GM19023 (cell line): ENCODE measurements at regions not wholly inside any gene's neighbourhood (a gene's known extent, or its start where the extent isn't known, plus 50 kb on each side); places are given as distances from the start of the nearest gene placed in this dataset.

Source experiments
- ATAC-seq: cut with Tn5 transposase; IDR thresholded peaks from one replicate; pipeline ENCODE4 v1.9.1; 2021; ENCODE audit warnings: mild to moderate bottlenecking, moderate library complexity; ENCODE audit not compliant: unreplicated experiment

DNA sequence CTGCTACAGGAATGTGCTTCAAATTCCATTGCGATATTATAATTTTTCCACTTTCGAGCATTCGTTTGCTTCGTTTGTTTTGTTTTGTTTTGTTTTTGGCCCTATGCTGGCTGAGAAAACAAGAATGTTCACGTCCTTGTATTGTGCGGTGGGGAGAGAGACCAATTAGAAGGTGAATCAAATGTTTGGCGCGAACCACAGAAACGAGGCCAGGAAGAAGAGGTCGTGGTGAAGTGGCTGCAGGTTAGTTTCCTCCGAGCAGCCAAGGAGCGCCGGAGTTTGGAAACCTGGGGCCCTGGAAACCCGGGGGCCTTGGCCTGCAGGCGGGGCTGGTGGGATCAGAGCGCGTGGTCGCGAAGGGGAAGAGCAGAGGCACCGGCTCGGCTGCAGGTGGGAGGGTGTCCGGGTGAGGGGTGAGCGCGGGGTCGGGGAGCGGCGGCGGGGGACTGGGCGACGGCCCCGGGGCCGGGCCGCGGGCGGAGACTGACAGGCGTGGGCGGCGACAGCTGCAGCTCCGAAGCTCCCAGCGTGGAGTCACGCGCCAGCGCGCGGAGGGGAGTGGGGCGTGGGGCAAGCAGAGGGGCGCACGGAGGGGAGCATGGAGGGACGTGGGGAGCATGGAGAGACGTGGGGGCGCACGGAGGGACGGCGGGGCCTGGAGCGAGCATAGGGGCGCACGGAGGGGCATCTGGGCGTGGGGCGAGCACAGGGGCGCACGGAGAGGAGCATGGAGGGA lies 141.5 kb upstream of the PDE10A start:
- no peak for ATAC-seq

DNA sequence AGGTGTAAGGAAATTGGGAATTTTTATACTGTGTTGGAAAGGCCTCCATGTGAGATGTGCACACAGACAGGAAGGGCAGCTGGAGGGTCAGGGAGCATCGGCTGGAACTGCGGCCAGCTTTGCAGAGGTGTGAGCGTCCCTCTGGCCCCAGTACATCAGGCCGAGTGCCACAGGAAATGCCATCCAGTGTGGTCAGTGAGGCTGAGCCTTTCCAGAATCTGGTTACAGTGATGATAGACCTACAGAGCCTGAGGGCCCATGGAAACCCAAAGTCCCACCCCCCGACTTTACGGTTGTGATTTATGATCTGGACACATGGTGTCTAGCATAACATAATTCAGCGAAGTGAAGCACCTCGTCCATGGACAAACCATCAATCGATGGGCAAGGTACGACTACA lies 137.3 kb upstream of the PDE10A start:
- ATAC-seq: no peak

DNA sequence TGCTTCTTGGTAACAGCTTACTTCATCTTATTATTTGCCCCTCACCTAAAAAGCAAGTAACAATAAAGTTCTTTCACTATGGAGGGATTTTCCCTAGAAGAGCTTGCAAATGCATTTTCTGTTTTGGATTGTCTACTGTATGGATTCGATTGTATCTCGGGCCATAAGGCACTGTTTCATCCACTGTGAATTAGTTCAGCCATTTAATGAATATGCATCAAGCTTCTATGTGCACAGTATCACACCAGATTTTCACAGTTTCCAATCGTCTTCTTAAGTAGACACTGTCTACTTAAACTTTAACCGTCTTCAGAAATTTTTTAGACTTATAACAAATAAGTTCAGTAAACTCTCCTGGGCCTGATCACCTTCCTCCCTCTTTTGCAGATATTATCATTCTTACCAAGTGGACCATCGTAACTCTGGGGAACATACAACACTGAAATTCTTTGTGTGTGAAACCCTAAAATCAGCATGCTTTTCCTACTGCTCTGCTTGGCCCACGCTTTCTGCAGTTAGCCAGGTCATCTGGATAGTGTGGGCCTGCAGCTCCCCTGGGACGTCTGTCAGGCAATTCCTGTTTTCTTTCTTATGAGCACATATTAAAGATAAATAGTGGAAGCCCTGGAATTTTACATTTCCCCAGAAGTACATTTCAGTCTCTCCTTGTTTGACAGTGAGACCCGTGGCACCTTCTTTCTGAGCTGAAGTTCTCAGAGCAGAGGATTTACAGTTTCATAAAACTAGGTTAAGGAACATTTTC lies 136.5 kb upstream of the PDE10A start:
- no peak for ATAC-seq

DNA sequence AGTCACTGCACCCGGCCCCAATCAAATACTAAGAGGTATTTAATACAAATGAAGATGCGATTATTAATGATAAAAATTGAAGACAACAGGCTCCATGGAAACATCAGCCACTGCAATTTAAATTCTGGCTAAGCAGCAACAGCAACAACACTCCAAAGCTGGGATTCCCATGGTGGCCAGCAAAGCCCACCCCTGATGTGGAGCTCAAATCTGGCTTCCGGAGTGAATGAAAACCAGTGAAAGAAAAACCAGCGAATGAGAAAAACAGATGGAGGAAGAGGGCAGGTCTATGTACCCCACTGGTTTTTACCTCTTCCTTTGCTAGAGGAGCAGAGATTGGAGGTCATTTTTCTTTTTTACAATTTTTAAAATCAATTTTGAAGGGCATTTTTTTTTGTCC lies 135.9 kb upstream of the PDE10A start:
- ATAC-seq: no peak

DNA sequence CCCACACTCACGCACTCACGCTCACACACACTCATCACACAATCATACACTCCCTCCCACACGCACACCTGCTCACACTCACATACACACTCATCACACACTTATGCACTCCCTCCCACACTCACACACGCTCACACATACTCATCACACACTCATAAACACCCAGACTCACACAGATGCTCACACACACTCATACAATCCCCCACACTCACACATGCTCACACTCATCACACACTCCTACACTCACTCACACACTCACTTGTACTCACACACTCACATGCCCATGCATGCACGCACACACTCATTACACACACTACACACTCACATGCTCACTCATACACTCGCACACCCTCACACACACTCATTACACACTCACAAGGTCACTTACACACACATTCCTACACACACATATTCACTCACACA lies 131.1 kb upstream of the PDE10A start:
- no peak for ATAC-seq

DNA sequence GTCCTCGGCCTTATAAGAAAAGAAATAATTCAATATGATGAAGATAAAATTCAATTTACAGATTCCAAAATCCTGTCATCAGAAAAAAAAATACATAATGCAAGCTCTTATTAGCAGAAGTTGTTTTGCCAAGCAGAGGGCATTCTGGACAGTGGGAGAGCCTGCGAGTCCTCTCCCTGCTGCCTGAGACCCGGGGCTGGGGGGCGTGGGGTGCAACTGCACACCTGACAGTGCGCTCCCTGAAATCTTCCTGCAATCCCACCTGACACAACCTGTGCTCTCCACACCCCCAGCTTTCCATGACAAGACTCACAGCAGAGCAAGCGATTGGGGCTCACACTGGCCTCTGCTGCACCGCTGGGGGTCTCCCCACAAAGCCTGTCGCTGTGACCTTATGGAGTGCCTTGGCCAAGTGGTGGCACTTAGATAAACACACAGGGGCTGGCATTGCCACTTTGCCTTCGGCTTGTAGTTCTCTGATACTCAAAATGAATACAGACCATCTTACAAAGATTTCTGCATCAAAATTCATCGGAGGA lies 130.3 kb upstream of the PDE10A start:
- no peak for ATAC-seq

DNA sequence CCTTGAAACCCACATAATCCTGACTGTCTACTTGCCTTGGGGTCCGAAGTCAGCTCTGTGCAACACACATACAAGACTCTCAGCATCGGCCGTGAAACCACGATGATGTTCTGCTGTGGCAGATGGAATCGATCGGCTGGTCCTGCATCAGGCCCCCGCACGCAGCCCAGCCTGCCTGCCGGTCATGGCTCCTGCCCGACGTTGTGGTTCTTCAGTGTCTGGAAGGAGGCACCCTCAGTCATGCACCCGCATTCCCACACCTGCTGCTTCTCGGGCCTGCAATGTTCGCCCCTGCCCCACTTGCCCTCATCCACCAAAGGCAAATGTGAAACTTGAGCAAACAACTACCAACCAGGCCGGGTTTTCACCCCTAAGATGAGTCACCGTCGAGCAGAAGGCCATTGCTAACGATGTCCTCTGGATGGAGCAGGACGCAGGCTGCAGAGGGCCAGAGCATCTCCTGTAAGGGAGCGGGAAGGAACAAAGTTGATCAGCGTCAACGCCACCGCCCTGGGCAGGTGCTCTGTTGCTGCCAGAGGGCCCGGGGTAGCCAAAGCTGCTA lies 128.9 kb upstream of the PDE10A start:
- no peak for ATAC-seq

DNA sequence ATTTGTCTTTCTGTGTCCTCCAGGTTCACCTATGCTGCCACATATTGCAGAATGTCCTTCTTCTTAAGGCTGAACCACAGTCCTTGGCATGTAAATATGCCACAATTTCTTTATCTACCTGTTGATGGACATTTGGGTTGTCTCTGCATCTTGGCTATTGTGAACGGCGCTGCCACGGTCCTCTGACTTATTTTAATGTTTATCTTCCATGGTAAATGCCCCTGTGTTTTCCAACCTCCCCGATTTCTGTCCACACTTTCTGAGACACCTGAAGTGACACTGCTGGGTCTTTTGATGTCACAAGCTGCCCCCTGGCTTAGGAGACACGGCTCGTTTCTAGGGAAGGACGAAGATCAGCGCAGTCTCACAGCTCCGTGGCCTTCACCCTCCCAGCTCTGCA lies 128.3 kb upstream of the PDE10A start:
- ATAC-seq: no peak

DNA sequence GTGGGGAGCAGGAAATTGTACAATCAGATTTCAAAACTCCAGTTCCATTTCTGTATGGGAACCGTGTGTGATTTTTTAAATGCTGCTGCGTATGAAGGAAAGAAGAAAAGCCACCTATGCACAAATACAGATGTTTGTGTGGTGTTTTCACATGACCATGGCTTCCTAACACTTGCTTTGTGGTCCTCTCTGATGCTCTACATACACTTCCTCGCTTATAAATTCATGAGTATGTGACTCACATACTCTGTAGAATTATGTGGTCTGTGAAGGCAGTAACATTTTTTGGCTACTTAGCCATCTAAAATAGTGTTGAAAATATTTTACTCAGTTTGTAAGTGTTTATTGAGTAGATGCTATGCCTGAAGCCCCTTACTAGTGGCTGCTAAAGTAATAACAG lies 119.8 kb upstream of the PDE10A start:
- no peak for ATAC-seq

DNA sequence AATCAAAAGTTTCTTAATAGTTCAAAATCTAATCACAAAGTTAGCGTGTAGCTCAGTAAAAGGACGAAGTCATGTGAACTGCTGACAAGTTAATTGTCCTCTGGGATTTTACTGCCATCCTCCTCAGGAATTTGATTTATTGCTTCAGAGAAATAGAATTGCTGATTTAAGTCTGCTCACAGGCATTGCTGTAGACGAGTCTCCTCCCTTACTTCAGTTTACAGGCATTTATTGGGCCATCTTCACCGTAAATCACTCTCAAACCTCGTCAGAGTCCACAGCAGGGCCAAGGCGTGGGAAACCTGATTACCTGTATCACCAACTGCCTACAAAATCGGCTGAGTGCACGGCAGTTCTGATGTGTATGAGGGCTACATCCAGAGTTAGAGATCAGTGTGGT lies 119.1 kb upstream of the PDE10A start:
- no peak for ATAC-seq

DNA sequence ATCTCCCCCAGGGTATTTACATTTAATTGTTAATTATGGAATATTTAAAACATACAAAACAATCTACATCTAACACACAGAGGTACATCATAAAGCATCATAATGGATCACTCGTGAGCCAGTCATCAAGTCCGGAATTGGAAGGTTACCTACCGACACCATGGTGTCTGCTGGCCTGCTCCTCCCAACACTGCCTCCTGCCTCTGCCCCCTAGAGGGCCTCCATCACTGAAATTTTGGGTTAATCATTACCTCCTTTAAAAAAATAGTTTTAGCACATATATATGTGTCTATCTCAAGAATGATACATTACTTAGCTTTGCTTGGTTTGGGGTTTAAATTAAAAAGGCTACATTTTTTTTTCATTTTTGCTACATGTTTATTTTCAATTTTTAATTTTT lies 114.6 kb upstream of the PDE10A start:
- no peak for ATAC-seq

DNA sequence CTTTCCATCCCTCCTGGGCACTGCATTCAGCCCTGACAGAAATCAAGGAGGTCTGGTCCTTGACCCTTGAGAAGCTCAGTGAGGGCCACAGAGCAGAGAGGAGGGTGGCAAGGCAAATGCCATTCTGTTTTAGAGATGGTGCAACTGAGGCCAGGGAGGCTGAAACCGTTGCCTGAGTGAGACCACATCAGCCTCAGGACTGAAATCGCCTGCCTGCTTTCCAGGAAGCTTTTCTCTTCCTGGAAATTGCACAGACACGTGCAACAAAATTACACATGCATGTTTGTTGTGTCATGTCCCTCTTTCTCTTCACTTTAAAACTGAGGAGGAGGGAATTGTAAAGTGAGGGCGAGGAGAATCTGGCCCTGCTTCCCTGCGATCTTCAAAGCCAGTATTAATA lies 113.7 kb upstream of the PDE10A start:
- ATAC-seq: no peak

DNA sequence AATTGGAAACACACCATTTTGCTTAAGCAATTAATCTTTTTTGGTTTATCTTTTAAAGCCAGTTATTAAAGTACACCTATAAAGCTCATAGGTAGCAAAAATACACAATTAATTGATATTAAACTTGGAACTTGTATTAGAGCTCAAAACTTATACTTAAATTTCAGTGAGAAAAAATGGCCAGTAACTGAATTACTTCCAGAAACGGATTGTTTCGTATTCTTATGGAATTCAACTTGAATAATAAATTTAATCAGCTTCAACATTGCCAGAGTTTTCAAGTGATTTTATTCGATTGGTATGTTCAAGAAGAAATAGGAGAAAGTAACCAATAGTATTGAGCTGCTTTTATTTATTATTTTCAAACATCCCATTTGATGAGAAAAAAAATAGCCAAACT lies 112.7 kb upstream of the PDE10A start:
- no peak for ATAC-seq

DNA sequence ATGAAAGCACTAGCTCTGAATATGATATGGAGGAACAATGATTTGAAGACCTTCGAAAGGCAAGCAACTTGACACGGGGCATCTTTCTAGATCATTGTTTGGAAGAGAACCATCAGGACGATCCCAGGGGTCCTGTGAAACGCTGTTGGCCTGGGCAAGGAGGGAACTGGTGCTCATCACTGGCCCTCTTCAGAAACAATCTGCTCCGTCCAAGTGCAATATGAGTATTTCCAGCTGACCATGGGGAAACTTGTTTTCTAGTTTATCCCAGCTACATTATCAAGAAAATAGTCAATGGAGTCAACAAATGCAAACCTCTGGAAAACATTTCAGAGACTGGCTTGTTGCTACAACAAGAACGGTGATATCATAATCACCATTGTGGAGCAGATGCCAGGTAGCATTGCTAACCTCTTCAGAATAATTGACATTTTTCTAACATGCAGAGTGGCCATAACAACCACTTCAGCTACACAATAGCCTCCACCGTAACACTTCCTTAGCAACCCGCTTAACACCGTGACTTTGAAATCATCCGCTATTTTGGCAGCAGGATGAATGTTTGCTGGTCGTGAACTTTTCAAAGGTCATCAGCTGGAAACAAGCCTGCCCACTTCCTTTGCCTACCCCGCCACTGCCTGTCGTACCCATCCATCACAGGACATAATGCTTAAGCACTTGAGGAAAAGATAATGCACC lies 112.0 kb upstream of the PDE10A start:
- ATAC-seq: no peak

DNA sequence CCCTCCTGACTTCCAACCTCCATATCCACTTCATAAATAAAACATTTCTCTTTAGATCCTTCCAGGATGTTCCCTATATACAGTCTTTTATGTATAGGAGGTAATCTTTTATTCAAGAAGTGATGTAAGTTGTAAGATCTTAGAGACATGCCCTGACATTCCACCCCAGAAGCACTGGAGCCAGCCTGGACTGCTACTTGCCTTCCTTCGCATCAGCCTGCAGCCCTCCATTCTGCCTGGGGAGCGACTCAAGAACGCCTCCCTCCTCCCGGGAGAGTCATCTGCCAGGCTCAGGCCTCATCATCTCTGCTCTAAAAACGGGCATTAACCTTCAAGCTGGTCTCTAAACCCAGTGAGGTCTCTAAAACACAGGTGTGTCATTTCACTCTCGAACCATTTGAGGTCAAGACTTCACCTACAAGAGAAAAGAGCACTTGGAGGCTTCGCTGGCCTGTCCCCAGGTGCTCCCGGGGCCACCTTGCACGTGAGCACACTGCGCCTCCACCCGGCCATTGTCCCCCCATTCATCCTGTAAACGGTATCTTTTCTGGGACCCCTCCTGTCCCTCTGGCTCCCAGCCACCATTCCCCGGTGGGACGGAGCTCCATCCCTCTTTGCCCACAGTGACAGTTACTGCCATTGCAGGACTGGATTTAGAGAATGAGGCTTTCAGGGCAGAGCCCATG lies 107.5 kb upstream of the PDE10A start:
- no peak for ATAC-seq

DNA sequence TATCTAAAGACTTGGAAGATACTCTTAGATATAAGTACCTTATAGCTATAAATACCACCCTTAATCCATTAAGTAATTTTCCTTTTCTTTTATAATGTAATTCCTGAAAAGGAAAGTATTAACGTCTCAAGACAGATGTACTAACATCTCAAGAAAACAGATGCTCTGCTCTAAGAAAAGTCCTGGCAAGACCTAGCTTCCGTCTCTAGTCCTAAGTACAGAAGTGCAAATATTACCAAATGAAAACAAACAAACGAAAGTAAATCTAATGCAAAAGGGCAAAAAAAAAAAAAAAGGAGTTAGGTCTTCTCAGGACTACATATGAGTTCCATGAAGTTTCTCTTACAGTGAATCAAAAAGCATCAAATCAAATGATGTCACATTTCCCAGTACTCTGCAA lies 106.8 kb upstream of the PDE10A start:
- no peak for ATAC-seq

DNA sequence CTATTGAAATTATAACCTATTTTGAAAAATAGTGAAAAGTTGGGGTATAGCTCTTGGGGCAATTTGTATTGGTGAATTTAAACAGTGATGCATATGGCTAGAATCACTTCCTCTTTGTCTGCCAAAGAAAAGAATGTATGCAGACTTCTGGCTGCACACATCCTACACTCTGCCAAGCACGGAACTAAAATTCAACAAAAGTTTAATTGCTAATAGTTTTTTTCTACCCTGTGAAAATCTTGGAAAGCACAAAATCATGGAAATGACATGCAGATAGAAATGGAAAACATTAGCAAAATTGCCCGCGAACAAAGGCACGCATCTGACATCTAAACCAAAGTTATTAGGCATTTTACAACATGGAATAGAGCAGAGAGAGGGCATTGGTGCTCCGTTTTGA lies 106.4 kb upstream of the PDE10A start:
- ATAC-seq: no peak

DNA sequence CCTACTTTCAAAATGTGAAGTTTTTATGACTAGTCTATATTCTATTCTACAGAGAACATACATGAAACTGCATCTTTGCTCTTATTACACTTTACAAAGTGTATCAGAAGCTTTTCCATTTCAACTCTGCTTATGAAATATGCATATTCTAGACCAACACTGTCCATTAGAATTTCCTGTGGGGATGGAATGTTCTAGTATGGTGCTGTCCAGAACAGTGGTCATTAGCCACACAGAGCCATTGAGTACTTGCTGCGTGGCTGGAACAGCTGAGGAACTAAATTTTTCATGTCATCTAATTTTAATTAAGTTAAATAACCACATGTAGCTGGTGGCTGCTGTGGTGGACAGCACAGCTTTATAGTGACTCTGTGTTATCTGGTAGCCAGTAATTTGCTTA lies 105.9 kb upstream of the PDE10A start:
- ATAC-seq: no peak

DNA sequence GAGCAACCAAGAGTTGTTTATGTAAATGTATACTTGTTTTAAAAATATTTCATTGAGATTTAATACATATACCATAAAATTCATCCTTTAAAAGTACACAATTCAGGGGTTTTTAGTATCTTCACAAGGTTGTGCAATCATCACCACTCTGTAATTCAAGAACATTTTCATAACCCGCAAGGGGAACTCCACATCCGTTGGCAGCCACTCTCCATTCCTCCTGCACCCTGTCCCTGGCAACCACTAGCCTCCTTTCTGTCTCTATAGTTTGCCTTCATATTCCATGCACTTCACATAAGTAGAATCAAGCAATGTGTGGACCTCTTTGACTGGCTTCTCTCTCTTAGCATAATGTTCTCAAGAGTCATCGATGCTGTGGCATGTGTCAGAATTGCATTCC lies 104.2 kb upstream of the PDE10A start:
- ATAC-seq: no peak

DNA sequence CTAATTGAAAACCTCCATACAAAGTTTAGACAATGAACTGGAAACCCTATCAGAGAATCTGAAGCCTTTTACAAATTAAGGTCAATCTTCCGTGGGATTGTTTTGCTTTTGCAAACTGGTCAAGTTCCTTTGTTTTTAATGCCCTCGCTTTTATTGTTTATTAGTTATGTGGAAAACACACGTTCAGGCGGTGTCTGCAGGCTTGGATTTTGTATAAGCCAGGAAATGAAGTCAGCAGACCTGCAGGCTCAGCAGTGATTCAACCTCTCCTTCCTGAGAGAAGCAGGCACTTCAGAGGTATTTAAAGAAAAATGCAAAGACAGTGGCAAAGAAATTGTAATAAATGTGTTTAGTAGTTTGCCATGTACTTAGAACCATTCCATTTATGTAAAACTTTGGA lies 103.4 kb upstream of the PDE10A start:
- ATAC-seq: no peak

DNA sequence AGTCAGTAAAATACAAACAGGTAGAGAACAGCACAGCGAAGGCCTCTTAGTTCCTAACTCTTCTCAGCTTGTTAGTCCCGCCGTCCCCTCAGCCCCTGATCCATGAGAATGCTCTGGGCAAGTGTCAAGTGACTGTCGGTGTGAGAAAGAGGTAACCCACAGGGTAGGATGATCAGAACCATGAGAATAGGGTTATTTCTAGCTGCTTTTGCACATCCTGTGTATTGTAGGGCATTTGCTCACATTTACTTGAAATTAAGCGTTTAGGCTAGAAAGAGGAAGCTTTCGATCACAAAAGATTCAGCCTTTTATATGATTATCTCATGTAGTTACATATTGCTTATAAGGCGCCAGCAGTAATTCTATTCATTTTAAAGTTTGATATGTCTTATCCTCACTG lies 103.0 kb upstream of the PDE10A start:
- ATAC-seq: no peak
